ENCODE measurements at regions not wholly inside any gene's neighbourhood (a gene's known extent, or its start where the extent isn't known, plus 50 kb on each side); places are given as distances from the start of the nearest gene placed in this dataset.

- TF ChIP-seq EZH2phosphoT487 (IDR thresholded peaks at IDR 0.05; ENCODE audit: insufficient read depth, low read depth) (no peak), EZH2 (IDR thresholded peaks at IDR 0.05; ENCODE audit: insufficient read depth, poor library complexity, severe bottlenecking) (no peak)
These were observed 170.3 kb upstream of the SOX2 start for GRCh38 chr3:181541414-181541813.
